ENCODE measurements at regions not wholly inside any gene's neighbourhood (a gene's known extent, or its start where the extent isn't known, plus 50 kb on each side); places are given as distances from the start of the nearest gene placed in this dataset.
"Not testable (repeated sequence)": the region's sequence is repeated elsewhere in the genome, so short reads cannot be mapped to it uniquely, and the experiment has no call there.

DNA sequence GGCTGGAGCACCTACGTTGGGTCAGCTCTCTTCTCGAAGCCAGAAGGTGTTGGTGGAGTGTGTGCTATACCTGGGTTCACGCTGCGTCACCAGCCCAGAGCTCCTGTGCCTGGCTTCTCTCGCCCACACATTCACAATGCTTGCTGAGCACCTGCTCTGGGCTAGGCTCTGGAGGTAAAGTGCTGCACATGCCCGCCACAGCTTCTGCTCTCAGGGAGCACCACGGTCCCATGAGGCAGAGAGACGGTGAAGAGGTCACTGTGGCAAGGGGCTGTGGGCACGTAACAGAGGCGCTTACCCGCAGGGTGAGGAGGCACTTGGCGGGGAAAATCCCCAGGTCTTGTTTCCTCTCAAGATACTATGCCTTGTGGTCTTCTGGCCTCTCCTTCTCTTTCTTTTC lies 174.2 kb downstream of the TEX29 start:
- no peaks in the 10 kb centered on the region for H3K27me3 Mint-ChIP-seq (ENCODE audit: low read depth)
- 0 out of 2 replicates have a peak, but pooled peaks cover 2% of the 10 kb centered on the region for H3K36me3 Mint-ChIP-seq
- no peak for ATAC-seq
- H3K9me3 Mint-ChIP-seq = peaks cover 6% of the 10 kb centered on the region
- ChIA-PET POLR2A (no interaction called here), CTCF (interaction anchor here (1.0 kb wide), 1 partner anchor 10 kb away, joined by 7 read pairs; no protein-coding TSS in a partner anchor)
- H3K4me1 Mint-ChIP-seq = no peaks in the 10 kb centered on the region
- H3K4me3 Mint-ChIP-seq = no peak overlapping the region
- TF ChIP-seq, protein P1, sequence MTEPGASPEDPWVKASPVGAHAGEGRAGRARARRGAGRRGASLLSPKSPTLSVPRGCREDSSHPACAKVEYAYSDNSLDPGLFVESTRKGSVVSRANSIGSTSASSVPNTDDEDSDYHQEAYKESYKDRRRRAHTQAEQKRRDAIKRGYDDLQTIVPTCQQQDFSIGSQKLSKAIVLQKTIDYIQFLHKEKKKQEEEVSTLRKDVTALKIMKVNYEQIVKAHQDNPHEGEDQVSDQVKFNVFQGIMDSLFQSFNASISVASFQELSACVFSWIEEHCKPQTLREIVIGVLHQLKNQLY (CRISPR knock-in tag; IDR thresholded peaks at IDR 0.05) = no peak
- no peak for TF ChIP-seq SMAD3 (CRISPR knock-in tag; IDR thresholded peaks at IDR 0.05; ENCODE audit: borderline replicate concordance)
- no peak for TF ChIP-seq ZNF396 (CRISPR knock-in tag; IDR thresholded peaks at IDR 0.05; ENCODE audit: borderline replicate concordance)
- TF ChIP-seq, protein P2, sequence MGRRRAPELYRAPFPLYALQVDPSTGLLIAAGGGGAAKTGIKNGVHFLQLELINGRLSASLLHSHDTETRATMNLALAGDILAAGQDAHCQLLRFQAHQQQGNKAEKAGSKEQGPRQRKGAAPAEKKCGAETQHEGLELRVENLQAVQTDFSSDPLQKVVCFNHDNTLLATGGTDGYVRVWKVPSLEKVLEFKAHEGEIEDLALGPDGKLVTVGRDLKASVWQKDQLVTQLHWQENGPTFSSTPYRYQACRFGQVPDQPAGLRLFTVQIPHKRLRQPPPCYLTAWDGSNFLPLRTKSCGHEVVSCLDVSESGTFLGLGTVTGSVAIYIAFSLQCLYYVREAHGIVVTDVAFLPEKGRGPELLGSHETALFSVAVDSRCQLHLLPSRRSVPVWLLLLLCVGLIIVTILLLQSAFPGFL (CRISPR knock-in tag; IDR thresholded peaks at IDR 0.05; ENCODE audit: borderline replicate concordance) = no peak
- TF ChIP-seq FOXP1 (CRISPR knock-in tag; IDR thresholded peaks at IDR 0.05; ENCODE audit: borderline replicate concordance) = no peak
- TF ChIP-seq ZNF121 (CRISPR knock-in tag; IDR thresholded peaks at IDR 0.05) = no peak
- TF ChIP-seq, protein P3, sequence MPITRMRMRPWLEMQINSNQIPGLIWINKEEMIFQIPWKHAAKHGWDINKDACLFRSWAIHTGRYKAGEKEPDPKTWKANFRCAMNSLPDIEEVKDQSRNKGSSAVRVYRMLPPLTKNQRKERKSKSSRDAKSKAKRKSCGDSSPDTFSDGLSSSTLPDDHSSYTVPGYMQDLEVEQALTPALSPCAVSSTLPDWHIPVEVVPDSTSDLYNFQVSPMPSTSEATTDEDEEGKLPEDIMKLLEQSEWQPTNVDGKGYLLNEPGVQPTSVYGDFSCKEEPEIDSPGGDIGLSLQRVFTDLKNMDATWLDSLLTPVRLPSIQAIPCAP (CRISPR knock-in tag; IDR thresholded peaks at IDR 0.05) = no peak
- H3K27ac Mint-ChIP-seq = no peak overlapping the region
- no peak for DNase-seq (ENCODE audit: low spot score)

DNA sequence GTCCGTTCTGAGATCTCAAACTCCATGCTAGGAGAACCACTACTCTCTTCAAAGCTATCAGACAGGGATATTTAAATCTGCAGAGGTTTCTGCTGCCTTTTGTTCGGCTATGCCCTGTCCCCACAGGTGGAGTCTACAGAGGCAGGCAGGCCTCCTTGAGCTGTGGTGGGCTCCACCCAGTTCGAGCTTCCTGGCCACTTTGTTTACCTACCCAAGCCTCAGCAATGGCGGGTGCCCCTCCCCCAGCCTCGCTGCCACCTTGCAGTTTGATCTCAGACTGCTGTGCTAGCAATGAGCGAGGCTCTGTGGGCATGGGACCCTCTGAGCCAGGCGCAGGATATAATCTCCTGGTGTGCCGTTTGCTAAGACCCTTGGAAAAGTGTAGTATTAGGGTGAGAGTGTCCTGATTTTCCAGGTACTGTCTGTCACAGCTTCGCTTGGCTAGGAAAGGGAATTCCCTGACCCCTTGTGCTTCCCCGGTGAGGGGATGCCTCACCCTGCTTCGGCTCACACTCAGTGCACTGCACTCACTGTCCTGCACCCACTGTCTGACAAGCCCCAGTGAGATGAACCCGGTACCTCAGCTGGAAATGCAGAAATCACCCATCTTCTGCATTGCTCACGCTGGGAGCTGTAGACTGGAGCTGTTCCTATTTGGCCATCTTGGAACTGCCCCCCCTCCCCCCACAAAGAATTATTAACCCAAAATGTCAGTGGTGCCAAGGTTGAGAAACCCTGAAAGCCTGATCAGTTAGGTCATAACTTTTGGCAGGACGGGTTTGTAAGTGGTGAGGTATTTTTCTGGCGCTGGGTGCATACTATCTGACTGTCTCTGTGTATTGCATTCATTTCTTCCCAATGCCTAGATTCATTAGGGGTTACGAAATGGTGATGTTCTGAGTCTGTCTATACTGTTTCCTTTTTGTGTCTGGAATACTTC lies 181.4 kb downstream of the TEX29 start:
- Mint-ChIP-seq H3K27me3 (ENCODE audit: low read depth) (peaks cover 18% of the 10 kb centered on the region), H3K9me3 (peaks cover 32% of the 10 kb centered on the region), H3K36me3 (peaks cover 27% of the 10 kb centered on the region)
- H3K27ac Mint-ChIP-seq; H3K4me3 Mint-ChIP-seq; POLR2A ChIA-PET; ATAC-seq; H3K4me1 Mint-ChIP-seq; DNase-seq (ENCODE audit: low spot score); CTCF ChIA-PET: not testable (repeated sequence)

DNA sequence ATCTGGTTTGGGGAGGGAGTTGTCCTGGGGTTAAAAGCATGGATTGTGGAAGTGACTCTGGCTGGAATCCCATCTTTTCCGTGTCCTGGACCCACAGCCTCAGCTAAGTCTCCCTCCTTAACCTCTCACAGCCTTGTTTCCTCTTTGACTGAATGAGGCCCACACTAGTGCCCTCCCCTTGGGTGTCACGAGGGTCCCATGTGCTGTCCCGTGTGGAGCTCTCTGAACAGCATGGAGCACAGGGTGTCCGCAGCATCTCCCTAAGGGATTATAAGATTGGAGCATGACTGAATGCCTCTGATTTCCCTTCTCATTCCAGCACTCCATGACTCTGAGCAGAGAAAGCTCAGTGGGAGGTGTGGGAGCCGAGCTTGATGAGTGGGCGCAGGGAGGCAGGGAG lies 182.5 kb downstream of the TEX29 start:
- H3K27ac Mint-ChIP-seq = no peak overlapping the region
- H3K9me3 Mint-ChIP-seq = peaks cover 32% of the 10 kb centered on the region
- H3K4me3 Mint-ChIP-seq = no peak overlapping the region
- ChIA-PET POLR2A (no interaction called here), CTCF (no interaction called here)
- no peak for DNase-seq (ENCODE audit: low spot score)
- TF ChIP-seq PRRX2 (CRISPR knock-in tag; IDR thresholded peaks at IDR 0.05) (no peak), MYBL2 (CRISPR knock-in tag; IDR thresholded peaks at IDR 0.05) (no peak), NR3C1 (CRISPR knock-in tag; conservative IDR thresholded peaks at IDR 0.05; ENCODE audit: low read depth) (no peak), TP53 (CRISPR knock-in tag; IDR thresholded peaks at IDR 0.05) (no peak), ZBTB21 (CRISPR knock-in tag; IDR thresholded peaks at IDR 0.05; ENCODE audit: borderline replicate concordance) (no peak), KAT7 (CRISPR knock-in tag; IDR thresholded peaks at IDR 0.05; ENCODE audit: borderline replicate concordance) (no peak), TEAD4 (CRISPR knock-in tag; IDR thresholded peaks at IDR 0.05) (no peak), NFE2L1 (CRISPR knock-in tag; IDR thresholded peaks at IDR 0.05) (no peak)
- TF ChIP-seq, protein P4, sequence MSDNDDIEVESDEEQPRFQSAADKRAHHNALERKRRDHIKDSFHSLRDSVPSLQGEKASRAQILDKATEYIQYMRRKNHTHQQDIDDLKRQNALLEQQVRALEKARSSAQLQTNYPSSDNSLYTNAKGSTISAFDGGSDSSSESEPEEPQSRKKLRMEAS (CRISPR knock-in tag; IDR thresholded peaks at IDR 0.05) = no peak
- TF ChIP-seq, protein P5, sequence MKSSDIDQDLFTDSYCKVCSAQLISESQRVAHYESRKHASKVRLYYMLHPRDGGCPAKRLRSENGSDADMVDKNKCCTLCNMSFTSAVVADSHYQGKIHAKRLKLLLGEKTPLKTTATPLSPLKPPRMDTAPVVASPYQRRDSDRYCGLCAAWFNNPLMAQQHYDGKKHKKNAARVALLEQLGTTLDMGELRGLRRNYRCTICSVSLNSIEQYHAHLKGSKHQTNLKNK (CRISPR knock-in tag; IDR thresholded peaks at IDR 0.05) = no peak
- TF ChIP-seq, protein P6, sequence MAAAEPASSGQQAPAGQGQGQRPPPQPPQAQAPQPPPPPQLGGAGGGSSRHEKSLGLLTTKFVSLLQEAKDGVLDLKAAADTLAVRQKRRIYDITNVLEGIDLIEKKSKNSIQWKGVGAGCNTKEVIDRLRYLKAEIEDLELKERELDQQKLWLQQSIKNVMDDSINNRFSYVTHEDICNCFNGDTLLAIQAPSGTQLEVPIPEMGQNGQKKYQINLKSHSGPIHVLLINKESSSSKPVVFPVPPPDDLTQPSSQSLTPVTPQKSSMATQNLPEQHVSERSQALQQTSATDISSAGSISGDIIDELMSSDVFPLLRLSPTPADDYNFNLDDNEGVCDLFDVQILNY (CRISPR knock-in tag; IDR thresholded peaks at IDR 0.05) = no peak
- TF ChIP-seq, protein P2 (CRISPR knock-in tag; IDR thresholded peaks at IDR 0.05; ENCODE audit: borderline replicate concordance) = no peak
- no peaks in the 10 kb centered on the region for H3K4me1 Mint-ChIP-seq
- peaks cover 27% of the 10 kb centered on the region for H3K36me3 Mint-ChIP-seq
- peaks cover 18% of the 10 kb centered on the region for H3K27me3 Mint-ChIP-seq (ENCODE audit: low read depth)
- ATAC-seq = no peak

All from WTC11 (cell line).